HL-60 (cell line): ENCODE measurements at regions not wholly inside any gene's neighbourhood (a gene's known extent, or its start where the extent isn't known, plus 50 kb on each side); places are given as distances from the start of the nearest gene placed in this dataset.

Experiments
- DNase-seq, 2 experiments: peaks; one replicate each; pipeline ENCODE4 v3.0.0-alpha.2; 2010 to 2020; ENCODE audit warnings: low read depth in 1 of 2, low spot score in 1 of 2
- H3K27ac ChIP-seq: fragments of 250-450 bp; sonication (Bioruptor Pico); replicated peaks from 2 replicates; pipeline ENCODE4 v1.5.1; 2020; ENCODE audit warnings: mild to moderate bottlenecking, moderate library complexity
- H3K27me3 ChIP-seq: fragments of 250-450 bp; sonication (Bioruptor Pico); 2 replicates; pipeline ENCODE4 v1.5.1; 2021; ENCODE audit warnings: mild to moderate bottlenecking, moderate library complexity; ENCODE audit not compliant: insufficient read depth, poor library complexity, severe bottlenecking
- H3K4me3 ChIP-seq: replicated peaks from 2 replicates; pipeline ENCODE4 v1.5.1; 2011; ENCODE audit warnings: mild to moderate bottlenecking, control low read depth, low read length; ENCODE audit not compliant: insufficient read depth
- CTCF ChIP-seq: IDR thresholded peaks from one replicate; pipeline ENCODE4 v1.5.1; 2011; ENCODE audit warnings: low read length, control low read depth, inconsistent platforms; ENCODE audit not compliant: insufficient read depth
- GABPA ChIP-seq: IDR thresholded peaks from 2 replicates; pipeline ENCODE4 v1.6.1; 2012; ENCODE audit warnings: low read depth
- POLR2AphosphoS5 ChIP-seq: IDR thresholded peaks from 2 replicates; pipeline ENCODE4 v1.6.1; 2012; ENCODE audit warnings: low read depth
- REST ChIP-seq: IDR thresholded peaks from 2 replicates; pipeline ENCODE4 v1.6.1; 2012; ENCODE audit warnings: low read depth; ENCODE audit not compliant: insufficient replicate concordance
- SPI1 ChIP-seq: IDR thresholded peaks from 2 replicates; pipeline ENCODE4 v1.6.1; 2012; ENCODE audit warnings: low read depth, mild to moderate bottlenecking, borderline replicate concordance

- H3K4me3 ChIP-seq: no peak overlapping the region
- DNase-seq: no peak
- no peak overlapping the region for H3K27ac ChIP-seq
- no peak for TF ChIP-seq GABPA
- no peaks in the 10 kb centered on the region for H3K27me3 ChIP-seq
These were observed 94.2 kb upstream of the ANKH start for GRCh38 chr5:14965815-14966214.

- H3K27me3 ChIP-seq: no peaks in the 10 kb centered on the region
- H3K4me3 ChIP-seq: no peak overlapping the region
- H3K27ac ChIP-seq: no peak overlapping the region
- DNase-seq: no peak
- TF ChIP-seq SPI1: no peak
- no peak for TF ChIP-seq CTCF
- TF ChIP-seq GABPA: no peak
- no peak for TF ChIP-seq REST
These were observed 91.0 kb upstream of the ANKH start for GRCh38 chr5:14962604-14963003.

GRCh38 chr5:14960120-14960462 lies 88.5 kb upstream of the ANKH start:
- no peak overlapping the region for H3K27ac ChIP-seq
- DNase-seq: no peak
- TF ChIP-seq REST: no peak
- no peak for TF ChIP-seq POLR2AphosphoS5
- no peak for TF ChIP-seq GABPA
- TF ChIP-seq CTCF: no peak
- TF ChIP-seq SPI1: no peak
- no peak overlapping the region for H3K4me3 ChIP-seq
- H3K27me3 ChIP-seq: no peaks in the 10 kb centered on the region

GRCh38 chr5:14959399-14960119 lies 88.0 kb upstream of the ANKH start:
- Histone ChIP-seq H3K4me3 (no peak overlapping the region), H3K27me3 (no peaks in the 10 kb centered on the region), H3K27ac (no peak overlapping the region)
- no peak for TF ChIP-seq SPI1
- no peak for TF ChIP-seq POLR2AphosphoS5
- DNase-seq: no peak

- H3K27me3 ChIP-seq: no peaks in the 10 kb centered on the region
- no peak overlapping the region for H3K27ac ChIP-seq
- no peak overlapping the region for H3K4me3 ChIP-seq
- TF ChIP-seq SPI1: no peak
- no peak for TF ChIP-seq CTCF
- no peak for TF ChIP-seq GABPA
- no peak for TF ChIP-seq POLR2AphosphoS5
- TF ChIP-seq REST: no peak
- DNase-seq: no peak
These were observed 86.6 kb upstream of the ANKH start for GRCh38 chr5:14958188-14958587.
